ENCODE measurements at regions not wholly inside any gene's neighbourhood (a gene's known extent, or its start where the extent isn't known, plus 50 kb on each side); places are given as distances from the start of the nearest gene placed in this dataset.

- no peak for TF ChIP-seq CTCF (IDR thresholded peaks at IDR 0.05)
These were observed 263.3 kb downstream of the ZIC1 start for GRCh38 chr3:147672436-147672835.

GRCh38 chr3:147675761-147676160, 266.6 kb downstream of the ZIC1 start:
- no peak for TF ChIP-seq CTCF (IDR thresholded peaks at IDR 0.05)

- TF ChIP-seq CTCF (IDR thresholded peaks at IDR 0.05), result no peak
These were observed 271.8 kb downstream of the ZIC1 start for GRCh38 chr3:147680837-147681483.

- no peak for TF ChIP-seq CTCF (IDR thresholded peaks at IDR 0.05)
These were observed 279.7 kb downstream of the ZIC1 start for GRCh38 chr3:147688868-147689267.

- no peak for TF ChIP-seq CTCF (IDR thresholded peaks at IDR 0.05)
These were observed 290.1 kb downstream of the ZIC1 start for GRCh38 chr3:147699175-147699838.

GRCh38 chr3:147701195-147701594, 292.0 kb downstream of the ZIC1 start:
- TF ChIP-seq CTCF (IDR thresholded peaks at IDR 0.05), result no peak

GRCh38 chr3:147702509-147702908, 293.3 kb downstream of the ZIC1 start:
- TF ChIP-seq CTCF (IDR thresholded peaks at IDR 0.05), result no peak
